Colon (tissue), 2 donors: ENCODE measurements at regions not wholly inside any gene's neighbourhood (a gene's known extent, or its start where the extent isn't known, plus 50 kb on each side); places are given as distances from the start of the nearest gene placed in this dataset.

Source experiments
- FAIRE-seq: peaks from 2 replicates; lab custom pipeline; 2012; peaks lifted over from hg19 to GRCh38; lab: Jason Lieb, UNC
- donor health status: control.
- donor health status: control.

DNA sequence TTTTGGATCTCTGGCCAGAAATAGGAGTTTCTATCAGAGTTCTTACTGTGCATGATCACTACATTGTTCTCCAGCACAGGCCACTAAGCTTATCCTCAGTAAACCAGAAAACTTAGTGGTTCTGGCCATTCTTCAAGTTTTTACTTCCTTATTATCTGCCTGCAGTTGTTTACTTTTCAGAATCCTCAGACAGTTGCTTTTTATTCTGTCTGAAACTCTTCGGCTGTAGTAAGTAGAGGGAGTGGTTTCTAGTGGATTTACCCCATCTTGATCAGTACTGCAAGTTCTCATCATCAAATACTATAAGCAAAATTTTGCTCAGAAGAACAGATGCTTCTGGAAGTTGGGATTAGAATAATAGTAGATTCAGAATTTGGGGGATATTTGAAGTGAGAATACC, 193.0 kb upstream of the RARB start:
- FAIRE-seq: no peak

DNA sequence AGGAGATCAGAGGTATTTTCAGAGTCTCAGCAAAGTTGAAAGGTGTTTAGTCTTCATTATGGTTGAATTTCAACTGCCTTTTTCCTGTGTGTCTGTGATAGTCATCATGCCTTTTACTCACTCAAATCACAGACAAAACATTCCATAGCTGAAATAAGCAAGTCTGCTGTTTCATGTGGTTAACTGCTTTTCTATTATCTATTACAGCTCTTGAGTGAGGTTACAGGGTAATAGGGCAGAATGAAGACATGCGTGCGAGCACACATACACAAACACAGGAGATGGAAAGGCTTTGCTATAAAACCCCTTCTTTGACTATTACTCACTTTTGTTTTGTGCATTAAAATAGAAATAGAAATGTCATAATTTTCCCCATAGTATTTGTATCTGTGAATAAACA, 192.6 kb upstream of the RARB start:
- FAIRE-seq: no peak

DNA sequence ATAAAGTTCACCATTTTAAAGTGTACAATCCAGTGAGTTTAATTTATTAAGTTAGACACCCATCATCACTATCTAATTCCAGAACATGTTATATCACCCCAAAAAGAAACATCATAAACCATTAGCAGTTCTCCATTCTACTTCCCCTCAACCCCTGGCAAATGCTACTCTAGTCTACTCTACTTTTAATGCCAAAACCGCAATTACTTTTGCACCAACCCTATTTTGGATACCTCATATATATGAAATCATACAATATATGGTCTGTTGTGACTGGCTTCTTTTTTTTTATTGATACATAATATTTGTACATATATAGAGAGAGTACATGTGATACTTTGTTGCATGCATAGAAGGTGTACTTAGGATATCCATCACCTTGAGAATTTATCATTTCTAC, 190.5 kb upstream of the RARB start:
- FAIRE-seq: no peak

DNA sequence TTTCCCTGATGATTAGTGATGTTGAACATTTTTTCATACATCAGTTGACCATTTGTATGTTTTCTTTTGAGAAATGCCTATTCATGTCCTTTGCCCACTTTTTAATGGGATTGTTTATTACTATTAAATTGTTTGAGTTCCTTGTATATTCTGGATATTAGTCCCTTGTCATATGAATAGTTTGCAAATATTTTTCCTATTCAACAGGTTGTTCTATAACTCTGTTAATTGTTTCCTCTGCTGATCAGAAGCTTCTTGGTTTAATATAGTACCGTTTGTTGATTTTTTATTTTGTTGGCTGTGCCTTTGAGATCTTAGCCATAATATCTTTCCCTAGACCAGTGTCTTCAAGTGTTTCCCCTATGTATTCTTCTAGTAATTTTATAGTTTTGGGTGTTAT, 189.0 kb upstream of the RARB start:
- no peak for FAIRE-seq

DNA sequence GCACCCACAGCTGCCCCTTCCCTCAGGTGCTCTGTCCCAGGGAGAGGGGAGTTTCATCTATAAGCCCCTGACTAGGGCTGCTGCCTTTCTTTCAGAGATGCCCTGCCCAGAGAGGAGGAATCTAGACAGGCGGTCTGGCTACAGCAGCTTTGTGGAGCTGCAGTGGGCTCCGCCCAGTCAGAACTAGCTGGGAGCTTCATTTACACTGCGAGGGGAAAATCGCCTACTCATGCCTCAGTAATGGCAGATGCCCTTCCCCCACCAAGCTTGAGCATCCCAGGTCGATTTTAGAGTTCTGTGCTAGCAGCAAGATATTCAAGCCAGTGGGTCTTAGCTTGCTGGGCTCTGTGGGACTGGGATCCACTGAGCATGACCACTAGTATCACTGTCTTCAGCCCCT, 181.2 kb upstream of the RARB start:
- FAIRE-seq: no peak

DNA sequence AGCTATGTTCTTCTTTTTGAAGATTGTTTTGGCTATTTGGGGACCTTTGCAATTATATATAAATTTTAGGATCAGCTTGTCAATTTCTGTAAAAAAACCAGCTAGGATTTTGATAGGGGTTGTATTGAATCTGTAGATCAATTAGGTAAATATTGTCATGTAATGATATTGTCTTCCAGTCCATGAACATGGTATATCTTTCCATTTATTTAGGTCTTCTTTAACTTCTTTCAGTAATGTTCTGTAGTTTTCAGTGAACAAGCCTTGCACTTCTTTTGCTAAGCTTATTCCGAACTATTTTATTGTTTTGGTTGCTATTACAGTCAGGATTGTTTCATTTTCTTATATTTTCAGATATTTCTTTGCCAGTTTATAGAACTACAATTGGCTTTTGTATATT, 175.8 kb upstream of the RARB start:
- FAIRE-seq: no peak

DNA sequence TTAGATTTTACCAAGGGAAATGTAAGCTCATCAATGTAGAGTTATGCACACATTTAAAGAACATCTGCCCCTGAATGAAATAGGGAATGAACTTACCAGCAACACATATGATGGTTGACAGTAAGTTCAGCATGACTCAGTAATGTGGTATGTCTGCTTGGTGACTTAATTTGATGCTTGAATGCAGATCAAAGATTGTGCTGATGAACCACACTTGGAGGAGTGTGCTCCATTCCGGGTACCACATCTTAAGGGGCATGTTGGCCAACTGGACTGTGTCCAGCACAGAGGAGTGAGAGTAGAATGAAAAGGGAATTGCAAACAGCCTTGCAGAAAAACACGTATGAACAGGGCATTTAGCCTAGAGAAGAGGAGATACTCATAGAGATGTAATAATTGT, 171.0 kb upstream of the RARB start:
- no peak for FAIRE-seq

DNA sequence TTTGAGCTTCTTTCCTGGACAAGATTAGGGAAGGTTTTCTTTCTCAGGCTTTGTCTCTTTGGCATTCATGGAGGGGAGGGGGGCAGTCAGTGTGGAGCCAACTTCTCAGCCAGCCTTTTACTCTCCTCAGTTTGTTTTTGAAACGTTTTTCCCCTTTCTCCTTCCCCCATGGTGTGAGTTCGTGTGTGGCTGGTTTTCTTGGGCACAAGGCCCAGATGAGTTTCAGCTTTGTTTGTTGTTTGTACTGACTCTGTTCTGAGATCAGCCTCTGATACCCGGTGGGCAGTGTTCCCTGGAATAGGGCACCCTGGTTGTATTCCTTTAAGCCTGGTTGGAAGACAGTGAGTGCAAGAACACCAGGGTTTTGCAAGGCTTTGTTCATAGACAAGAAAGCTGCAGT, 168.2 kb upstream of the RARB start:
- FAIRE-seq: no peak

DNA sequence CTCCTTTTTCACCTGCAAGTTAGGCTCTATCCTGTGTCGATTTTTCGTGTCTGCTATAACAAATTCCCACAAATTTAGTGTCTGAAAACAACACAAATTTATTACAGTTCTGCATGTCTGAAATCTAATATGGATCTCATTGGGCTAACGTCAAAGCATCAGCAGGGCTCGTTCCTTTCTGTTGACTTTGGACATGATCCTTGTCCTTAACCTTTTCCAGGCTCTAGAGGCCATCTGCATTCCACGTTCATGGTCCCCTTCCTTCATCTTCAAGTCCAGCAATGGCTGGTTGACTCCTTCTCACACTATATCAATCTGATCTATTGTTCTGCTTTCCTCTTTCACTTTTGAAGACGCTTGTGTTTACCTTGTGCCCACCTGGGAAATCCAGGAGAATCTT, 165.7 kb upstream of the RARB start:
- no peak for FAIRE-seq

DNA sequence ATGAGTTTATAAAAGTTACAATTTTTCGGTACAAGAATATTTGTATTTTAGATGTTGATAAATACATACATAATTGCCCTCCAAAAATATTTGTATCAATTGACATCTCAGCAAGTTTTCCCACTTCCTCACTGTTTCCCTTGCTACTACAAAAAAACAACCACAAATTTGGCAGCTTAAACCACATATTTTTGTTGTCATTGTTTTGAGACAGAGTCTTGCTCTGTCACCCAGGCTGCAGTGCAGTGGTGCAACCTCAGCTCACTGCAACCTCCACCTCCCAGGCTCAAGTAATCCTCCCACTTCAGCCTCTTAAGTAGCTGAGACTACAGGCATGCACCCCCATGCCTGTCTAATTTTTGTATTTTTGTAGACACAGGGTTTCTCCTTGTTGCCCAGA, 162.8 kb upstream of the RARB start:
- no peak for FAIRE-seq

DNA sequence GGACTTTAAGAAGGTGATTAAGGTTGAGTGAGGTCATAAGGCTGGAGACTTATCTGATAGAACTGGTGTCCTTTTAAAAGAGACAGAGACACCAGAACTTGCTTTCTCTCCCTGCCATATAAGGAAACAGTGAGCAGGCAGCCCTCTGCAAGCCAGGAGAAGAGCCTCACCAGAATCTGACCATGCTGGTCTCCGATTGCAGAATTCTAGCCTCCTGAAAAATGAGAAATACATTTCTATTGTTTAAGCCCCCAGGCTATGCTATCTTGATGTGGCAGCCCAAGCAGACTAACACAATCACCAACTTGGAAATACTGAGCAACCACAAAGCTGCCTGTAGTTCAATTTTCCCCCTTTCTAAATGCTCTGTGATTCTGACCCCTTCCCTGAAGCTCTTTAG, 161.4 kb upstream of the RARB start:
- no peak for FAIRE-seq

DNA sequence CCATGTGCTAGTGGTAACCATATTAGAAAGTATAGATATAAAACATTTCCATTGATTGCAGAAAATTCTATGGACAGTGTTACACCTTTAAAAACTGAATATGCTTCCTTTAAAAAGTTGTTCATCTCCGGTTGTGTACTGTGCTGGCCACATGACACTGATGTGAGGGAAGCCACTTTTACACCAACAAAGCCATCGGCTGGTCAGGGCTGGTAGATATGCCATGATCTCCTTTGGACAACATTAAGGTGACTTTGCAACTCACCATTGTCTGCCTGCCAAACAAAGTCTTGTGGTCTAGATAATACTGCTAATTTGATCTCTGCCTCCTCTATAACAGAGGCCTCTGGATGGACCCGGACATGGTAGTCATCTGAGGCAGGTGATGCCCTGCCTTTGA, 156.0 kb upstream of the RARB start:
- no peak for FAIRE-seq

DNA sequence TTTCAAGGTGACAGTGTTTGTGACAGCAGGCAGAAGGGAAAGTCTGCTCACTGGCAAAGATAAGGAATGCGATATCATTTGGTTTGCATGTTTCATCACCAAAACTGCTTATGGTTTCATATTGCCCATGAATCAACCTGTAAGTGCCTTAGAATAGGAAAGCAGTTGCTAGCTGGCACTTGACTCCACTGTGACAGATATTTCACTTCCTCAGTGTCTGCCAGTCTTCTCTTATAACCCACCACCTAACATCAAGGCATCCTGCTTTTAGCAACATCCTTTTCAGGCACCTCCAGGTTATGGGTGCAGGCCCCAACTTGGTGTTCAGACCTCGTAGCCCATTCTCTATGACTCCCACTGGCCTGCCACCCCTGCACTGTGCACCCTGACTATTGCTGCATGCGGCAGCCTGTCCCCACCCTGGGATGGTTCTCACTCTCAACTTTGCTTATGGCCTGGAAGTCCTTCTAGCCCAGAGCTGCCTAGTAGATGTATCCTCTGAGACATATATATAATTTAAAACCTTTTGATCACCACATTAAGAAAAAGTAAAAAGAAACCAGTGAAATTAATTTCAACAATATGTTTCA, 154.4 kb upstream of the RARB start:
- FAIRE-seq: no peak

DNA sequence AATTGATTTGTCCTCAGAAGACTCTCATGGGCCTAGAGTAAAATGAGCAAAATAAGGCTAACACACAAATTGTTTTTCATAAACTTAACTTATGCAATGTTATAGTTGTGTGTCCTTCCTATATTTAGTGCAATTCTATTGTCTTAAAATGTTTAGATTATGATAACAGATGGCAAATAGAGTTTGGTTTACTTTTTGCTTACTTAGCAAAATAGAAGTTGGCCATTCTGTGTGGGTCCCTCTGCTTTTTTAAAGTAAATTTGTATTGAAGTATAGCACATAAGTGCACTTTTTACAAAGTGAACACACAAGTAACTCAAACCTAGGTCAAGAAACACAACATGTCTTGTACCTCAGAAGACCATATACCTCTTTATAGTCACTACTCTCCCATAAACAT, 150.6 kb upstream of the RARB start:
- no peak for FAIRE-seq

DNA sequence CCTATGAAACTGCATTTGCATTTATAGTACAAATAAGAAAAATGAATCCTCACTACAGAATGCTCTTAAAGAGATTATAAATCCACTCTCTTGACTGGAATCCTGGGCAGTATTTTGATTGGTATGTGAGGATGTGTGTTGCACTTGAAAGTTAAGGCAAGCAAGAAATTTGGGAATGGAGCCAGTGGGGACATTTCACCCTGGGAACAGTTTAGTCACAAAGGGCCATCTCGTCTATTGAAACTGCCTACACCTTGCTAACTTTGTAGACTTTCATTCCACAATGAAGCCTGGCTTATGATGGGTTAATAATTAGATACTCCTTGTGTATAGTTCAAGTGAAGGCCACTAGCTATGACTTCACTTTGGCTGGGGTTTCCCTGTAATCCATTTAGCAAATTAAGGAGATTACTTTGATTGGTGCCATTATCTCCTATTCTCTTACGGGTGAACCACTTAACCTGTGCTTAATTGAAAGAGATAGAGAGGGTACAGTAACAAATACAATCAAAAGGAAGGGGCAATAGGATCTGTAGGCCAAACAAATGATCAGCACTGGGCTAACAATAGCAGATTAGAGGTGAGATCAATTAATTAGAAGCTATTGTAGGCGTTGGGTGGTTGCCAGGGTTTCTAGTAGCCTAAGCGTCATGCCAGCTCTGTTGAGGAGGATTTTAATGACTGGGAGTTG, 146.9 kb upstream of the RARB start:
- no peak for FAIRE-seq

DNA sequence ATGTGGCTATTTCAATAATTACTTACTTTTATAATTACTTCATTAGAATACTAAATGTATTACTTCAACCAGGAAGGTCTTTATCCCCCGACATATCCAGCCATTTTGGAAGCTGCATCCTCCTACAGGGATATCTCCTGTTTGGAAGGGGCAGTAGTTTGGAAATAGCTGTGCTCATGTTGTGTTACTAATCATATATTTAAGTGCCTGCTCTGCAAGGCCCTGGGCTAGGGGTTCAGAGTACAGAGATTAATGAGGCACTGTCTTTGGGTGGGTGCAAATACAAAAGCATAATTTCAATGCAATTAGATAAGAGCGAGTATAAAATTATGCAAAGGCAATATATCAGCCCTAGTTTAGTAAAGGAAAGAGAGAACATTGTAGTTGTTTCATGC, 146.3 kb upstream of the RARB start:
- no peak for FAIRE-seq

DNA sequence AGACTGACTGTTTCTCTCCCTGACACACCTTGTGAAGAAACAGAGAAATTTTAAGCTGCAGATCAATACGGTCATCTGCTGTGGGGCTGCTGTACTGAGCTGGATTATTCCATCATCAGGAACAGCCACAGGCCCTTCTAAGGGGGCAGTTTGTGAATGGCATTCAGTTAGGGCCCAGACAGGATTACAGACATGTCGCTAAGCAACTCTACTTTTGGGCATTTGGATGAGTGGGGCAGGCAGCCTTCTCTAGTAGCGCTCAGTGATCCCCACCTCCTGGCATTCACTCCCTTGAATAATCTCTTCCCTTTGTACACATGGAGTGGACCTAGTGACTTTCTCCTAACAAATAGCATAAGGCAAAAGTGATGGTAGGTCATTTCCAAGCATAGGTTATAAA, 144.4 kb upstream of the RARB start:
- no peak for FAIRE-seq

DNA sequence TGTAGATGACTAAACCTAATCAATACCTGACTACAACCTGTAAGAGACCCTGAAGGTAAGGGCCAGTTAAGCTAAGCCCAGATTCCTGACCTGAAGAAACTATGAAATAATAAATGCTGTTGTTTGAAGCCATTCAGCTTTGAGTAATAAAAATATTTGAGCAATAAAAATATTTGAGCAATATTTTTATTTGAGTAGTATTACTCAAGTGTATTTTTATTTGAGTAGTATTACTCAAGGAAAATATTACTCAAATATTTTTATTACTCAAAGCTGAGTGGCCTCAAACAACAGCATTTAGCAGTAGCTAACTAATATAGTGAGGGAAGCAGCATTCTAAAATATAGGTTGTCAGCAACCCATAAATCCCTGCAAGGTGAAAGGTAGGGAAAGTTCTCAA, 143.8 kb upstream of the RARB start:
- no peak for FAIRE-seq

DNA sequence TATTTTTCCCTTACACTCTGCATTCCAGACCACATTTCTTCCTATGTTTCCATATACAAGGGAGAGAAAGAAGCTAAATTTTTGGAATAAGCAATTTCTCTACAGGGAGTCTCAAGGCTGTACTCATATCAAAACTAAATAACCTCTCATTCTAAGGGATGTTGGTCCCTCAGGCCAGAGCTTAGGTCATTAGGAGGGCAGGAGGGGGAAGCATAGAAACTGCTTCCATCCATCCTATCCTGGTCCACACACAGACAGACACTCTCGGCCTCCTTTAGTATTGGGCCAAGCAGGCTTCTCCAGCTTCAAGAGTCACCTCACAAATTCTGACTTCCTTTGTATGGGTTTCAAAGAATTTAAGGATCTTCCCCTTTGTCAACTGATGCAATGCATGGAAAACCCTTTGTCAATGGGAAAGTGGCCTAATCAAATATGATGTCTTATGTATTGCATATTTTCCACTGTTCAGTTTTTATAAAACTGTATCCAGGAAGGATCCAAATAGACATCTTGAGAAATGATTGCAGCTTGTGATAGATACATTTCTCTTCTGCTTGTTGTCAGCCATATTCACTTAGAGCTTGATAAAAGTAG, 140.7 kb upstream of the RARB start:
- FAIRE-seq: no peak

DNA sequence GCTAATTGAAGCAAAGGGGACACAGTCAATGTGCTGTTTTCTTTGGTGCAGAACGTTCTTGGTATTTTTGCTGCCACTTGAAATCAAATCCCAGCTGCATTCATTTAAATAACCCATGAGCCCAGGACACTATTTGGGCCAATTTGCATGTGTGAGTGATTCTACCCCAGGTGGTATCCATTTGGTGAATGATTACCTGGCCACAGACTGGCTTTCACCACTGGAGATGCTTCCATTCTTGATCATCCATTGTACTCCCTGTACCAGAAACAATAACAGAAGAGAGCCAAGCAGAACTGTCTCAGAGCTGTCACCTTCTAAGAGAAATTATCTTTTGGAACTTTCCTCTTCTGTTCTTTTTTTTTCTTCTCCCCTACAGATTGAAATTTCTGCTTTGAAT, 139.7 kb upstream of the RARB start:
- FAIRE-seq: no peak

DNA sequence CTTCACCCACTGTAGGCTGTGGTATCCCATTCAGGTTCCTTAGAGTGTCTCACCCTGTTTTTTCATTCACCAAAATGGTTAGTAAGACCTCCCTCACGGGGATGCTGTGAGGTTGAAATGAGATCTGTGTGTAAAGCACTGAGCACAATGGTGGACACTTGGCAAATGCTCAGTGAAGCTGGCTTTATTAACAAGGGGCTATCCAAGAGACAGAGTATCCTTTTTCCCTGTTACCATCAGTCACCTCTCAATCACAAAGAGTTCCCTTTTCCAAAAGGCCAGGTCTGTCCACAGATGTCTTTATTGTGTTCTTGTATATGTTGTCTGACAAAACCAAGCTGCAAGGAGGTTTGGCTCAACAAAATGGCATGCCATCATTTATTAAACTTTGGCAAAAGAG, 138.9 kb upstream of the RARB start:
- FAIRE-seq: no peak

DNA sequence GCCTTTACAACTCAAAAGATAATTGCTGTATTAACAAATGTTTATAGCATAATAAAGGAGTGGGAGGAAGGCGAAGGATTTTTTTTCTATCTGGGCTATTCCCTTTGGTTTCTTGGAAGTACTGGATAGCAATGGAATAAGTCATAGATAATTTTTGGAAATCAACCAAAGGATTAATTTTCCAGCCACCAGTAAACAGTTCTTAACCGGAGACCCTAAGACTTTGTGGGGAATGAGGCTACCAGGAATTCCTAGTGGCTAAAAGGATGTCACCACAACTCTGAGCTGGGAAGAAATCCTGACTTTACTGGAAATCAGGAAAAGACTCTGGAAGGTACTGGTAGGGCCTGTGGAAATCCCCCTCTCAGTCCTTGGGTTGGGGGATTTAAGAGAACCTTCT, 138.4 kb upstream of the RARB start:
- FAIRE-seq: no peak

DNA sequence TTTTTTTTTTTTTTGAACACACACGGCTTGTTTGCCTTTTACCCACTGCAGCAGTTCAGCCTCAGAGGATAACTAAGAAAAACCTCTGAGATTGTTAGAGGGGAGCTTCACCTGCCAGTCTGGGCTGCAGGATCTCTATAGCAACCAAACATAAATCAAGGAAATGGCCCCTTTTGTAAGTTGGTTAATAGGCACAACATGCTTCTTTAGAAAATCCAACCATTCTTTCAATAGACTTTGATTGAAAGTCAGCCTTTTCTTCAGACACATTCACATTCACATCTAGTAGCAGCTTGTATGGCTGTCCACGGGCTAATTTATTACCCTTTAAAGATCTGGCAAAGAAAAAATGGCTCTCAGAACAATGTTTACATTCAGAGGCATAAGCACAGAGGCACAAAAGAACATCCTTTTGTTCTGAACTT, 136.6 kb upstream of the RARB start:
- no peak for FAIRE-seq

DNA sequence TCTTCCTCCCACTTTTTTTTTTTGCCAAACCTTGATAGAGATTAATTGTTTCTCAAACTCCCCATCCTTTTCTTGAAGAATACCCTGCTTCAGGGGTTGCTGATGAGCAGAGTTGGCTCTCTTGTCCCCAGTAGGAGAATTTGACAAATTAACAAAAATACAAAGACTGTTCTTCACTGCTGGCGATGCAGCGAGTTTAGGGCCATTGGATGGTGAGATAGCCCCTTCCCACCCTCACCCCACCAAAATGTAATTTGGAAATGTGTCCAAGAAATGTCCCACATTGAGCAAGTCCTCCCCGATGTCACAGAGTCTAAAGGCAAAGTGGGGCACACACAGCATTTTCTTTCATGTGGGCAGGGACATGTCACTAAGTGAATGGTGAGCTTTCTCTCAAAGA, 136.0 kb upstream of the RARB start:
- FAIRE-seq: no peak
